ENCODE measurements at regions not wholly inside any gene's neighbourhood (a gene's known extent, or its start where the extent isn't known, plus 50 kb on each side); places are given as distances from the start of the nearest gene placed in this dataset.

GRCh38 chr1:55690366-55690765 is 475.2 kb upstream of the USP24 start:
- TF ChIP-seq, protein P1, sequence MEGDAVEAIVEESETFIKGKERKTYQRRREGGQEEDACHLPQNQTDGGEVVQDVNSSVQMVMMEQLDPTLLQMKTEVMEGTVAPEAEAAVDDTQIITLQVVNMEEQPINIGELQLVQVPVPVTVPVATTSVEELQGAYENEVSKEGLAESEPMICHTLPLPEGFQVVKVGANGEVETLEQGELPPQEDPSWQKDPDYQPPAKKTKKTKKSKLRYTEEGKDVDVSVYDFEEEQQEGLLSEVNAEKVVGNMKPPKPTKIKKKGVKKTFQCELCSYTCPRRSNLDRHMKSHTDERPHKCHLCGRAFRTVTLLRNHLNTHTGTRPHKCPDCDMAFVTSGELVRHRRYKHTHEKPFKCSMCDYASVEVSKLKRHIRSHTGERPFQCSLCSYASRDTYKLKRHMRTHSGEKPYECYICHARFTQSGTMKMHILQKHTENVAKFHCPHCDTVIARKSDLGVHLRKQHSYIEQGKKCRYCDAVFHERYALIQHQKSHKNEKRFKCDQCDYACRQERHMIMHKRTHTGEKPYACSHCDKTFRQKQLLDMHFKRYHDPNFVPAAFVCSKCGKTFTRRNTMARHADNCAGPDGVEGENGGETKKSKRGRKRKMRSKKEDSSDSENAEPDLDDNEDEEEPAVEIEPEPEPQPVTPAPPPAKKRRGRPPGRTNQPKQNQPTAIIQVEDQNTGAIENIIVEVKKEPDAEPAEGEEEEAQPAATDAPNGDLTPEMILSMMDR (IDR thresholded peaks at IDR 0.05) = no peak
- TF ChIP-seq POLR2A (IDR thresholded peaks at IDR 0.05) (no peak), EP300 (IDR thresholded peaks at IDR 0.05) (no peak)

All from ovary (tissue), 3 donors.